Erythroblast (primary cell): ENCODE measurements at regions not wholly inside any gene's neighbourhood (a gene's known extent, or its start where the extent isn't known, plus 50 kb on each side); places are given as distances from the start of the nearest gene placed in this dataset.

Source experiments
- GATA1 ChIP-seq: IDR thresholded peaks from 2 replicates; pipeline ENCODE4 v1.6.1; 2011; ENCODE audit warnings: low read depth, mild to moderate bottlenecking, control low read depth, low read length, moderate library complexity
- POLR2A ChIP-seq: IDR thresholded peaks from 2 replicates; pipeline ENCODE4 v1.6.1; 2011; ENCODE audit warnings: mild to moderate bottlenecking, low read length

DNA sequence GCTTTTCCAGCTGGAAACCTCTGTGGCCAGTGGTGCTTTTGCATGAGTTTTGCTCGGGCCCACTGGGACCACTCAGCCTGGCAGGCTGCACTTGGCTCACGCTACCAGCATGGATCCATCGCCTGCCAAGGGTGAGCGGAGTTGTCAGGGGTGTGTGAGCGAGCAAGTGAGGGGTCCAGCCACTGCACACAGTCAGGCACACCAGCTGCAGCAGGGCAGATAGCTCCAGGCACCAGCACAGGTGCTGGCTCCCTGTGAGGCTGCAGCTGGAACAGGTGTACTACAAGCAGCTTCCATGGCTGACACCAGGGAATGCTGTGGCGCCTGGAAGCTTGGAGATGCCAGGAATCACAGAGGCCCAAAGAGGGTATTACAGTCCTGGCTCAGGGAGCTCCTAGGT lies 391.2 kb upstream of the SGCD start:
- TF ChIP-seq POLR2A (no peak), GATA1 (no peak)
